DMS153 treated with DMSO at 0.1 percent for 48 hours (cell line): ENCODE measurements at regions not wholly inside any gene's neighbourhood (a gene's known extent, or its start where the extent isn't known, plus 50 kb on each side); places are given as distances from the start of the nearest gene placed in this dataset.

Experiments used
- DNase-seq: peaks from one replicate; lab custom pipeline; 2025; ENCODE audit not compliant: unreplicated experiment; lab: John Stamatoyannopoulos, UW

DNA sequence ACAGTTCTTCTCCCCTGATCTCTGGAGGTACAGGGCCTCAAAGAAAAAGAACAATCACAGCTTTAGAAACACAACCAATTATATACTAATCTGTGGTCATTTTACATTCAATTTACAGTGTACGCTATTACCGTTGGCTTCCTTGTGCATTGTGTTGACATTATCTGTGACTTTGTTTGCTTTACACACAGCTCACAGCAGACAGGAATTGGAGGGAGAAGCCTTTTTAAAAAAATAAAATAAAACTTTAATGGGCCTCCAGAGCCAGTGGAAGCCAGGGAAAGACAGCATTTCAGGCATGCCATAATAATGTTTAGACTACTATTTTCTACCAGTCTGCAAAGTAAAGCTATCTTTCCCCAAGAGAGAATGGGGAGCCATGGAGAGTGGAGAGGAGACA lies 179.0 kb upstream of the ADO start:
- peak; percentile 24 for DNase-seq

GRCh38 chr10:62626079-62626478 lies 178.4 kb upstream of the ADO start:
- no peak for DNase-seq

DNA sequence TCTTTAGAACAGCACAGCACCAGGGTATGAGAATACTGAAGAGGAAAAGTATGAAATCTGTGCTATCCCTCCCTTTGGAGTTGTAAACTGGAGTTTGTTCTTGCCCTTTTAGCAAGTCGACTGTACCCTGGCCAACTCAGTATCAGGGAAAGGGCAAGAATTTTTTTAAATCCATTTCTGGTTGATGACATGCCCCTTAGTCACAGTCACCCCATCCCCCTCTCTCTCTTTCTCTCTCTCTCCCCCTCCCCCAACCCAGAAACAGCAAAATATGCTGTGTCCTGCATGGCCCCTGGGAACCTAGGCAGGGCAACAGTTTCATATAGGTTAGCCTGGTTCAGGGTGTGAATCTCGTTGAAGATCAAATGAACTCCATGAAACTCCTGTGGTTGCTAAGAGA lies 177.7 kb upstream of the ADO start:
- no peak for DNase-seq

- DNase-seq = no peak
These were observed 176.5 kb upstream of the ADO start for GRCh38 chr10:62627983-62628382.

DNA sequence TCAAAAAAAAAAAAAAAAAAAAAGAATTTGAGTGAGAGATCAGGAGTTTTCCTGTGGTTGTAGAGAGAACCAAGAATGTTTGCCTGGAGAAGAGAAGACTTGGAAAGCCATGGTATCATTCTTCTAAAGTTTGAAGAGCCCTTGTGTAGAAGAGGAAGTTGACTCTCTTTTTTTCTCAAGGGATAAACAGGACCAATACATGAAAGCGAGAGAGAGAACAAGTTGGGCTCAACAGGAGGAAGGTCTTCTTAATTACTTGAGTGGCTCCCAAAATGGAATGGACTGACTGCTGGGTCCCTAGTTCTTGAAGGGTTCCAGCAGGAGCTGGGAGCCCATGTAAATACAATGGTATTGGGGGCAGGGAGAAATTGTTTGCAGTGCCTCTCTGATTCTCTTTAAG lies 173.3 kb upstream of the ADO start:
- no peak for DNase-seq

DNA sequence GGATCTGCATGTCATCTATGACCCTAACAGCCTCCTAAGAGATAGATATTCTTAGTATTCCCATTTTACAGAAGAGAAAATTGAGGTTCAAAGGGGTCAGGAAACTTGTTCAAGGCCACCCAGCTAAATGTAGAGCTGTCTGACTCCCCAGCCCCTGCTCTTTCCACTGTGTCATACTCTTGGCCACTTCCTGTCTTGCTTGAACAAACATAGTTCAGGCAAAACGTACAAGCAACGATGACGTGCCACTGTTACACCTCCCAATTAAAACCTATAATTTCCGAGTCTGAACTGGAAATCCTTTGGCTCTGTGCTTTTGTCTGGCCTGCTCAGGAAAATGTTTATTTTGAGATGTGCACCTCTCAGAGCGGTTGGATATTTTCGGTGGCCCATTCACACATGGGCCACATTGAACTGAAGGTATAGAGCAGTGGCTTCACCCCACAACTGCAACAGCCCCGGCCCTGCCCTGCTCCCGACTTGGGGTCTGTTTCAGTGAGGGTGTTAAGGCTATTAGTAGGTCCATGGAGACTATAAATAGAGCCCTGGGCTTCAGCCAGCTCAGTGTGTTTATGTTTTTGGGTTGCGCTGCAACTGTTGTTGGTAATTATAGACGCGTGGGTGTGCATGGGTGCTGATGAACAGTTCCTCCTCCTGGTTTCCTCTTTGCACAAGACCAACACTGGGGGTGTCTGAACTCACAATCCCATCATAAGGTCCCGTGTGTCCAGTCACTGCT lies 172.3 kb upstream of the ADO start:
- DNase-seq = peak; percentile 5

DNA sequence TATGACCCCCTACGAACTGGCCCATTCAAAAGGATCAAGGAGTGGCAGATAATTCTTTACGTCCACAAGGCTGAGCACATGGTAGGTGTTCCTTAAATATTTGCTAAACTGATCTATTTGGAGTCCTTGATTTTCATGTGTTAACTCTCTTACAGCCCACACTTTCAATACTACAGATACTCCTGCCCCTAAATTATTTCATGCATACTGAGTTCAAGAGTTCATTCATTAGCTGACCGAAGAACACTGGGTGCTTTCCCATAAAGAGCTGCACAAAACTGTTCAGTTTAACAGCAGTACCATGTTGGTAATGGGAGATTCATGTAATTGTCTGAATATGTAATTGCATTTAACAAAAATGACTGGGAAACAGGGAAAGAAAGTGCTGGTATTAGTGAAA lies 170.5 kb upstream of the ADO start:
- DNase-seq = no peak

GRCh38 chr10:62634576-62634975 lies 169.9 kb upstream of the ADO start:
- no peak for DNase-seq

DNA sequence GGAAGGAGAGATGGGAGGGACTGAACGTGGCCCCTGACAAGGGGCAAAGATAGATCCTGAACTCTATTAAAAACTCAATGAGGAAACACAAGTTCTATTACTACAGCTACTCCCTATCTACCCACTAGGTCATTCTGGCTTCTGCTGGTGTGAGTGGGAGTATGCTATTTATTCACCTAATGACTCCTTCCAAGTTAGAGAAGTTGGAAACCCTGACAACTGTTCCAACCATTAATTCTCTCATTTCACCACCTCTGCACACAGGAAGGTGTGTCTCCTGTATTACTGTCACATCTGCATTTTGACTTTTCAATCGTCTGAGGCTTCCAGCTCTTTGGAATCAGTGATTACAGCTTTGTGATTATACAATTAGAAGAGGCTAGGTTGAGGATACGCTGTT lies 169.4 kb upstream of the ADO start:
- DNase-seq = no peak

DNA sequence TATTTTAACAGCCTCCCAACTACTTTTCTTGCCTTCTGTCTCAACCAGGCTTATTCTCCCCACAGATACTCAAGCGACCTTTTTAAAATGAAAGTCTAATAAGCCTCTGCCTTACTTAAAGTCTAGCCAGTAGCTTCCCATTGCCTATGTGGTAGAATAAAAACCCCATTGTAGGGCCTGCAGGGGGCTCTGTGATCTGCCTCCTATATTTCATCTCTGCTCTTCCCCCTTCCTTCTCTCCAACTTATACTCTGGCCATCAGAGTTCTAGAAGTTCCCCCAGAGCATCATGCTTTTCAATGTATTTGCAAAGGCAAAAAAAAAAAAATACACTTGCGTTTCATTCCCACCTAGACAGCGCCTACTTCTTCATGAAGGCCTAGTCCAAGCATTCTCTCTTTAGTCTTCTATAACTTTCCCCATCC lies 167.7 kb upstream of the ADO start:
- DNase-seq = no peak

- no peak for DNase-seq
These were observed 167.1 kb upstream of the ADO start for GRCh38 chr10:62637249-62638061.

GRCh38 chr10:62638062-62638477 lies 166.4 kb upstream of the ADO start:
- no peak for DNase-seq

- DNase-seq = no peak
These were observed 165.4 kb upstream of the ADO start for GRCh38 chr10:62639144-62639543.

GRCh38 chr10:62640411-62640810 lies 164.1 kb upstream of the ADO start:
- no peak for DNase-seq

DNA sequence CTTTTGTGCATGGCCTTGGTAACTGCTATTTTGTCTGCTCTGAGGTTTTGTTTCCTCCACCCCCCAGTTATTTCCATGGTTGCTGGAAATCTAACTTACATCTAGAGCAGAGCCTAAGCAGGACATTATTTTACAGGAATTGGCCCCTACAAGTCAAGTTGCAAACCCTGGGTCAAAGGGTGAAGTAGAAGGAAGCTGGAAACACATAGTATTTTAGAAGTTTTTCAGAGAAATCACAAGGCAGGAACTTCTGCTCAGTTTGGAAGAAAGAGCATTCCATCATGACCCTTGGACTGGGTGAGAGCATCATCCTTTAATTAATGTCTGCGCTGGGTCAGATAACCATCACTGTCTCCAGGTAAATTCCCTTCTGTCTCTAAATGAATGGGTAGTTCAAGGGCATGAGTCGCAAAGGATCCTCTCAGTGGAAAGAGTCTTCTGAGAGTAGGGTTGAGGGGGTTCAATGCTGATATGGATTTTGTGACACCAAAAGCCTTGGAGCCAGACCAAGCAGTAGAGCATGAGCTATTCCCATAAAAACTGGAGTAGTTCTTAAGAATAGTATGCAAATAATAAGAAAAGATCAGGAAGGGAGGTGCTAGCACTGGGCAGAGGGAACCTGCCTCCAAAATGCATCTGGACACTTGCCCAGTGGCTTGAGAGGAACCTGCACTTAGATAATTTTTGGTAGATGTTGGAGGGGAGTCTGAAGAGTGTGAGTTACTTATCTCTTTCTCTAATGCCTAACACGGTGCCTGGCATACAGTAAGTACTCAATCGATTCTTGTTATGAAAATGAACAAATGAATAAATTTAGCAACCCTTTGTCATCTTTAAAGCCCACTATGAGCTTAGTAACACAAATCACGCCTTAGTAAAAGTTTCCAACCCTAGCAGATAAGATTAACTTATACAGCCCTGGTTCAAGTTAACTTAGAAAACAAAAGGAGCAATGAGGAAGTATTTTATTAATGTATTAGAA lies 160.6 kb upstream of the ADO start:
- DNase-seq = no peak

GRCh38 chr10:62647375-62648092 lies 157.0 kb upstream of the ADO start:
- no peak for DNase-seq

DNA sequence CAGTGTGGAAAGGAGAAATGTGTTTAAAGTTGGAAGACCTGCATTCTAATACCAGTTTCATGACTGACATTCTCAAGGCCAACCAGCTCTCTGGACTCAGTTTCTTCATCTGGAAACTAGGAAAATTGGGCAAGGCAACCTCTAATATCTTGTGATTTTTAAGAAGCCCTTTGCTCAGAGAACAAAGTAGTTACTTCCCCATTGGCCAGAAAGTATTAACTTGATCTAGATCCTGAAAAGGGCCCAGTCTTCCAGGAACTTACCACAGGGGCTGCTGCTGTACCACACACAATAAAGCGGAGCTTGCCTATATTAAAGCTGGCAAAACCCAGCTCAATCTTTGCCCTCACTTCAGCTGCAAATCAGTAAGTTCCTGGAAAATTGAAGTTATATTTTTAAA lies 155.6 kb upstream of the ADO start:
- DNase-seq = no peak

- no peak for DNase-seq
These were observed 154.1 kb upstream of the ADO start for GRCh38 chr10:62650411-62650810.

DNA sequence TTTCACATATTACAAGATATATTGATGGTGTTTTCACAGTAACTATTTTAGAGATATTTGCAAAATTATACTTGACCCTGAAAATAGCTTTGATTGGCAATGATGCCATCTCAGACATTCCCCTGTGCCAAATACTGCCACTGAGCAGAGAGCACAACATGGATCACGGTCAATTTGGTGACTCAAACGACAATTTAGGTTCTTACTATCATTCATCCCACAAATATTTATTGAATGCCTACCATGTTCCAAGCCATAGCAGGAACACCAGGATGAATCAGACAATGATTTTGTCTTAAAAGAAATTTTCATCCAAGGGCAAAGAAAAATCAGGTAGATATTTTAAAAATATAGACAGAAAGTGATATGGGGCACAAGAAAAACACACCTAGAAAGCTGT lies 153.2 kb upstream of the ADO start:
- DNase-seq = no peak

DNA sequence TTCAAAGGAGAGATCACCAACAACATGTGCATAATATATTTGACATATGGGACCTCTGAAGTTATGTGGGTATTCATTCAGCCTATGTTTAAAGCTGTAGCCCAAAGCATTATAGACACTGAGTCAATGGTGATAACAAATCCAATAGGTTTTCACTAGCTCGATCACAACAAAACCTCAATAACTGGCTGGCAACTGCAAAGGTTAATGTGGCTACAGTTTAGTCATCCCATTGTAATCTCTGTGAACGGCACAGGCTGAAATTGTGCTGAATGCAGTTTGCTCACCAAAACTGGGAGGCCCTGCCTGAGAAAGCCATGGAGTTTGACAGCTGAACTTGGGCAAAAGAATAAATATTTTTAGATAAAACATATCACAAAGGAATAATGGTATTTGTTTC lies 152.4 kb upstream of the ADO start:
- no peak for DNase-seq

- no peak for DNase-seq
These were observed 152.0 kb upstream of the ADO start for GRCh38 chr10:62652564-62652963.
